Stimulated activated CD8-positive, alpha-beta memory T cell treated with anti-CD3 and anti-CD28 coated beads, Interleukin-7, amount 100 ng/mL, for 4 hours (primary cell): ENCODE measurements at regions not wholly inside any gene's neighbourhood (a gene's known extent, or its start where the extent isn't known, plus 50 kb on each side); places are given as distances from the start of the nearest gene placed in this dataset.

Experiments
- DNase-seq, 2 donors: peaks; one replicate each; pipeline ENCODE4 v3.0.0-alpha.2; 2020; ENCODE audit warnings: low read depth in 2 of 2

DNA sequence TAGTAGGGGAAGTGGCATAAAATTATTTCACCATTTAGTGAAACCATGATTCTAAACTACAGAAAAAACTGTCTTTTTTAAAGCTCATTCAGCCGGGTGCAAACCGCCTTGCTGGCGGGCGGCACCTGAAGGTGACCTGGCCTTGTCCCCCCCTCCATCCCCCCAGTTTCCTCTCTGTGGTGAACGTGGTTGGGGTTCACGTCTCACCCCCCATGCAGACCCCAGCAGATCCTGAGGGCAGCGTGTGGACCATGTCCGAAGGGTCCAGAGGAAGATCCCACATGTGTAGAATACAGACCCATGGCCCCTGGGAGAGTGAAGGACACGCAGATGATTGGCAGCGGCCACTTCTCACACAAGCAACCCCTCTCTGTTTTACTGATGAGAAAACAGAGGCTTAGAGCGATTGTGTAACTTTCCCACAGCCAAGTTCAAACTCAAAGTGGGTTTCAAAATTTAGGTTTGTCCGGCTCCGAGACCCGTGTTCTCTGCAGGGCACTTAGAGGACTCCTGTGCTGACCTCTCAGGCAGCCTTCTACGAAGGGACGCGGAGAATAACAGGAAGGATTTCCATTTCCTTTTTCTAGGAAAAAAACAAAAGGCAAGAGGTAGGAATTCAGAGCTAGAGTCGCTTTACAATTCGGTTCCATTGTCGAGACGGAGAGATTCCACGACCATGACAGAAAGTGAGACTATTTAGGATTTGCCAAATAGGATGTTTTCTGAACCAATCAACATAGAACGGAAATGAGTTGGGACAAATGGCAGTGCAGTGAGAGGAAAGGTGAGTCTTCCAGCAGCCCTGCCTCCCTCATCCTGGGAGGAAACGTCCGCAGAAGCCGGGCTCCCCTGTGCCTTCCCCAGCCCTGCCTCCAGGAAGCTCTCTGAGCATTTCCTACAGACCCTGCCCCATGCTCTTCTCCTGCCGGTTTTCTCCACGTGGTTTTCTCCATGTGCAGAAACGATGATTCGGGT is 67.6 kb upstream of the PITRM1 start:
- DNase-seq = no peak

DNA sequence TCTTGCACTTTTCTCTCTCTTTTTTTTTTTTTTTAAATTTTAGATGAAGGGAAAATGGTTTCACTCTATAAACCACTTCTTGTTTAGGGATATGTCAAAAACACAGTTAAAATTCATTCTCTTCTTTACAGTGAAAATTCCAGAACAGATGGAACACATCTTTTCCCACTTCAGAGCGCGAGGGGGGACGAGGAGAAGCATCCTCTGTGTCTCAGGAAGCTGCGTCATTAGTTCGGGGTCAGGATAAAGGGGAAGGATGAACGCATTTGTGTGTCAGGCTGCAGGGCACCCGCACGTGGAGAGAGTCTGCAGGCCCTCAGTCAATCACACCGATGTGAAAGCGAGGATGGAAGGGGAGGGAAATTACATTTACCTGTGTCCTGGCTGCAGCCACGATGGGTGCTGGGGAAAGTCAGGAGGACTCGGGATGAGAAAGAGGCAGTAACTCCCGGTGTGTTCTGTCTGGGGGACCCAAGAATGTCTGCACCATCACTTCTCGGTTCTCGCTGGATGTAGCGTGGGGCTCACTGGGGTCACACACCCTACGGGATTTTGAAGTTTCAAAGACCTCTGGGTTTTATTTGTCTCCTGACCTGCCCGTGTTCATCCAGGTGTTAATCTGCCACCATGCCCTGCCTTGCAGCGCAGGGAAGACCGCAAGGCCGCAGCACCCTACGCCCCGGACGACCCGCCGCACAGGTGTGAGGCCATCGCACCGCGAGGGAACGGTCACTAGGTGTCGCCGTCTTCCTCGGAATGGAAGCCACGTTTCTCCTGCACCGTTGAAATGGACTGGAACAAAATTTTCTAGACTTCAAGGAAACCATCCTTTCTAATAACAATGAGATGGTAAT is 66.7 kb upstream of the PITRM1 start:
- DNase-seq = peak; percentile 46 to 55

DNA sequence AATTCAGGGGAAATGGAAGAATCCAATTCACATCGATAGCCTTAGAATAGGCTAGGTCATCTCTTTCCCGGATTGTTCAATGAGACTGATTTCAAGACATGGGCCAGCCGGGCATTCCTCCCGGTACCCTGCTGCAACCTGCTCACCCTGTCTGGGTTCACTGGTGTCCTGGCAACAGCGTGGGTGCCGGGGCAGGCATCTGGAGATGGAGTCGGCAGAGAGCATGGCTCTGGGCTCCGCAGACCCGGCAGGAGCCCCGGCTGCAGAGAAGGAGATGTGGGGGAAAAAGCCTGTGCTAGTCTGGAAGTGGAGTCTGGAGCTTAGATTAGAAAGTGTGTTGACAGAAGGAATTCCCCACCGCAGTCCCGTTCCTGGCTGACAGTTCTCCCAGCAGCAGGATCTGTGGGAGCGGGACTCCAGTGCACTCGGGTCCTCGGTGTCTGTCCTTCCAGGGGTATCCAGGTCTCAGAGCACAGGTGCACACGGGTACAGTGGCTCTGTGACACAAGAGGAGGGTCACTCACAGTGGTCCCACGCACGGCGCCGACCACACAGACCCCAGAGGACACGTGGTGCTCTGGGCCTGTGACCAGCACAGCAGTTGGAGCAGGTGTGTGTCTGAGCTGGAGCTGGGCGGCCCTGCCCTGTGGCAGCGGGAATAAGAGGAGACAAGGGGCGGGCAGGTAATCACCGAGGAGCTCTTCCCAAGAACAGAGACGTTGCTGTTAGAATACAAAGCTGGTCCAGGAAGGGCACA is 65.7 kb upstream of the PITRM1 start:
- DNase-seq = no peak

DNA sequence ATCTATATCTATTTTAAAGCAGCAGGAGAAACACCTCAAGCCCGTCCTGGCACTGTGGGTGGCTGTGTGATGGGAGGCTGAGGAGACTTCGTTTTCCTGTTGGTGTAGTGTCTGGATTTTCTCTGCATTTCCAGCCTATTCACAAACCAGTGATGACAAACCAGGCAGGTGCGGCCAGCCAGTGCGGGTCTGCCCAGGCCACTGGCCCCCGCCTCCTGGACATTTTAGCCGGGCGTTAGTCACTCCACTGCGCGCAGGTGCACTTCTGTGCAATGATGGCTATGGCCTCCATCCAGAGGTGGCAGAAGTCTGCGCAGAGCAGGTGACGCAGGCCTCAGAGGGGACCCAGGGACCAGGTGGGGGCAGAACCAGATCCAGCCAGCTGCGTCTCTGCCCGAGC is 64.9 kb upstream of the PITRM1 start:
- no peak for DNase-seq

DNA sequence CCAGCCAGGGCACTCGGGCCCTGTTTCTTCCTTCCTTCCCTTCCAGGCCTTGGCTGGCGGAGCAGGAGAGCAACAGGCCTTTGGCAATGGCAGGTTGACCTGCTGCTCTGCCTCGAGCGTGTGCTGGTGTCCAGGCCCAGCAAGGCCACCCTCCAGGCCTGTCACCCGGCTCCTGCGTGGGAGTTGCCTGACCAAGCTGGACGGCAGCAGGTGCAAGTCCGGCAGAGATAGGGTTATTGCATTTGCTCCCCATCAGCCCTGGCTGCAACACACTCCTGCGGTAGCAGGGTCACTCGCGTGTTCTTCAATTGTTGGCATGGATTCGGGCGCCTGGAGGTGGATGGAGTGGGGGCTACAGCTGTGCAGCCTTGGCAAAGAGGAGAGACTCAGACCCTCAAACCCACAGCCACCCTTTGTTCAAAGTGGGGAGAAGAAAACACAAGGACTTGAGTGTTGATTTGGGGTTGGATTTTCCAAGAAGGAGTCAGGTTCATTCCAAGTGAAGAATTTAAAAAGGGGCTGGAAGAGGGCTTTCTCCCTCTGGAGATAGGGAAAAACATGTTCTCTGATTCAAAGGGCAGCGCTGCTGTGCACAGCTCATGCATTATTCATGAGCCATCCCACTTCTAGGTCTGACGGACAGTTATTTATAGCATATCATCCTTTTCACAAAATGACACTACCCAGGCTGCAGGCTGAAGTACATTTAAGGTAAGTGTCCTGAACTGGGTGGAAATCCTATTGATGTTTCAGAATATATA is 64.2 kb upstream of the PITRM1 start:
- no peak for DNase-seq

DNA sequence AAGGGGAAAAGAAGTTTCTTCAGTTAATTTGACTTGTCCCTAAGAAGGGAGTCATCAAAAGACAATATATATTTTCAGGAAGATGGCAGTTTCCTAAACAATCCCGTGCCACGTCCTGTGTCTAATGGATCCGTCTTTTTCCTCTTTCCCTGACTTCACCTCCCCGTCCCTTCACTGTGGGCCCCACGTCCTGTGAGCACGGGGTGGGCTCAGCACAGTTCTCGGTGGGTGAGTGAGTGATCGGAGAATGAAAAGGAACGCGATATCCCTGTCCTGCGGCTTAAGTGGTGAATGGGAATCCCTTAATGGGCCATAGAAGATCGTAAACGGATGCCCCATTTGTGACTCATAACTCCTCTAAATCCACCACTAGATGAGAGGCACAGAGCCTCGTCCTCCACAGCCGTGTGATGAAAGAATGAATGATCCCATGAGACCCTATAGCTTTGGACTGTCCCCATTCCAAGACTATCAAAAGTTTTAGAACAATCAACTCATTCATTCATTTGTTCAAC is 63.5 kb upstream of the PITRM1 start:
- DNase-seq = no peak

DNA sequence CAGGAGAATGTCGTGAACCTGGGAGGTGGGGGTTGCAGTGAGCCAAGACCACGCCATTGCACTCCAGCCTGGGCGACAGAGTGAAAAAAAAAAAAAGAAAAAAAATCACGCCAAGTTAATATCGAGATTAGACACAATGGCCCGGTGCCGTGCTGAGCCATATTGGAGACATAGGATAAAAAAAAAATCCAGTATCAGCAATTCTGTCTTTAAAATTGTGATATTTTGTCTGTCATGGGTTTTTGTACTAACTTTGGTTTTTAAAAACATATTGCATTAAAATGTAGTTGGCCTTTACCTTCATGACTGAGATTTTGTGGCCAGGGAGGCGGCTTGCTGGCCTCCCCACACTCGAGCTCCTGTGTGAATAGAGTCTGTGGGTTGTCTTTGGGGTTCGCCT is 62.8 kb upstream of the PITRM1 start:
- DNase-seq = no peak

DNA sequence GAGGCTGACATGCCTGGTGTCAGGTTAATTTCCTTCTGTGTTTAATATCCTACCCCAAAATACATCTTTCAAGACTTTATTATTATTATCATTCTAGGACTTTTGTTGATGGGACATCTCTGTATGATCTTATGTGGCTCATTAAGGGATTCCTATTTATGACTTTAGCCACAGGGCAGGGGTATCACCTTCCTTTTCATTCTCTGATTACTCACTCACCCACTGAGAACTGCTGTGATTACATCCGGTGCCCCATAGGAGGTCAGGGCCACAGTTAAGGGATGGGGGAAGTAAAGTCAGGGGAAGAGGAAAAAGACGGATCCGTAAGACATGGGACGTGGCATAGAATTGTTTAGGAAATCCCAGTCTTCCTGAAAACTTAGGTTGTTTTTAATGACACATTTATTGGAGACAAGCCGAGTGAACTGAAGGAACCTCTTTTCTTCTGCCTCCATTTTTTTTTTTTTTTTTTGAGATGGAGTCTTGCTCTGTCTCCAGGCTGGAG is 61.0 kb upstream of the PITRM1 start:
- no peak for DNase-seq

DNA sequence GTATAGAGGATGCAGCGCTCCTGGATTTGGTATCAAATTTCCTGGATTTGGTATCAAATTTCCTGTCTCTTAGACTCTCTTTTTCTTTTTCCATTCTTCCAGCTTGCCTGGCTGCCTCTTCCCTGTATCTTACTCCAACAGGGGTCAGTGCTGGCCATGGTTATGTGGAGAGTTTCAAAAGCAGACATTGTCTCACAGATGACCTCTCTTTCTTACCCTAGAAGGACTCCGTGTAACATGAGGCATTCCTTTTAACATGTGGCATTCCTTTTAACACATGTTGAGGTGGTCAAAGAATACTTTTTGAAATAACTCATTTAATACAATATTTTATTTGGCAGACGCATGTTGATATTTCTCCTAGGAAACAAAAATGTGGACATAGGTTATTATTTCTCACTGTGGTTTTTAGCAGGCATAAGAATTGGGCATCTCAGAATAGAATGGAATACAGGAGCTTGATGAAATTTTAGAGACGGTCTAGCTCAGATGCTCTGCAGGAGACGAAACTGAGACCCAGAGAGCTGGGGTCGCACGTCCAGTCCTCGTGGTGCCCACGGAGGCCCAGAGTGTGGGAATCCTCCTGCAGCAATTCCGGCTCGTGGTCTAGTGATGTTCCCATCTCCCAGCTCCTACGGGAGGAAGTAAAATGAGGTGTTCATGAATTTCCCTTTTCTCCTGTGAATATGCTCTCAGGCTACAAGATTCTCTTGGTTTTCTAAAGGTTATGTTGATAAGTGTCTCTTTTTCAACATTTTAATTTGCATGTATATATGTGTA is 59.6 kb upstream of the PITRM1 start:
- DNase-seq = no peak

DNA sequence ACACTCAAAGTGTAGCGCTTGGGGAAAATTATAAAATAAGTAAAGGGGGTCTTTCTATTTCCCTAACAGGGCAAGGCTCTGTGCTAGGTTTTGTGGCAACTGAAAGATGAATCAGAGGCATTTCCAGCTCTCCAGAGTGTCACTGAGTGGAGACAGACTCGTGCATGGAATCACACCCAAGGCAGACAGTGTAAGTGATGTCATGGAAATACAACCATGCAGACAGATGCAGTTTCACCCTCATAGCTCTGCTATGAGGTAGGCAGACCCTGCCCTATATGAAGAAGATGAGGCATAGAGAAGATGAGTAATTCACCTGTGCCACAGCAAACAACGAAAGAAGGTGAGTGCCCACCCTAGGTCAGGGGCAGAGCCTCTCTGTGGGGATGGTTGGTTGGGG is 57.2 kb upstream of the PITRM1 start:
- no peak for DNase-seq

DNA sequence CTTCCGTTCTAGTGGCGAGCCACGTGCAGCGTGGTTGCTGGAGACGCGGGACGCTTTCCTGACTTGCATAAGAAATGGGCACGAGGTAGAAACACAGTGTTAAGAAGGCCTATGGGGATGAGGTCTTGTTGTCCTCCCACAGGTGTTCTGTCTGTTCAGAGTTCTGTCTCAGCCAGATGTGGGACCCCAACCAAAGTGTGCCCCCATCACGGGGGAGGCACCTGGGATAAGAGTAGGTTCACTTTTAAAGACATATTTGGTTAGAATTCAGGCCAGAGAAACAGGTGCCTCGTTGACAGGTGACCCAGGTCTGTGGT is 56.0 kb upstream of the PITRM1 start:
- DNase-seq = no peak

DNA sequence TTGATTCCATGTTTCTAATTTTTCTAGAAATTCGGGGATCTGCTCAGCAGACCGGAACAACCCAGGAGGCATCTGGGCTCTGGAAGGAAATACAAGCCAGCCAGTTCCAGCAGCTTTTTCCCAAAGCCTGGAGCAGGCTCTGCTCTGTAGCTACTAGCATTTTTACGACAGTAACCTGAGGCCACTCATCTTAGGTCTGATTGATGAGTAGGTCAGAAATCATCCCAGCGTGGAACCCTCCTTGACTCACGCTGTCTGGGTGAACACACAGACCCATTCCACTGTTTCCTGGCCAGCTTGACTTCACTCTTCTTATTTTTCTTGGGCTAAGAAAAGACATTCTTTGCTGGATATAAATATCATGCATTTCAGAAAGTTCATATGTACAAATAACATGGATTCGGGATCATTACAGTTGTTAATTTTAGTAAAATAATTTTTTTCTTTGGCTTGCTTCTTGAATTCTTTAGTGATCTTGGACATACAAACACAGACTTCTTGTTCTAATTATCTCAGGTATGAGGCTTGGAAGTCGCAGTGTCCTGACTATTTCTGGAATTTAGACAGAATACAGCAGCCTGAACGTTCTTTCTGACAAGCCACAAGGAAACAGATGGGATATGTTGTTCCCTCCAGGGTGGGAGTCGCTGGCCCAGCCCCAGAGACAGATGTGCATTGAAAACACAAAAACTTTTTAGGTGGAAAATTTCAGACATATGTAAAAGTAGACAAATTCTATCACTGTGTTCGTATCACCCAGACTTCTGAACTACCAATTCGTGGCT is 54.6 kb upstream of the PITRM1 start:
- no peak for DNase-seq

DNA sequence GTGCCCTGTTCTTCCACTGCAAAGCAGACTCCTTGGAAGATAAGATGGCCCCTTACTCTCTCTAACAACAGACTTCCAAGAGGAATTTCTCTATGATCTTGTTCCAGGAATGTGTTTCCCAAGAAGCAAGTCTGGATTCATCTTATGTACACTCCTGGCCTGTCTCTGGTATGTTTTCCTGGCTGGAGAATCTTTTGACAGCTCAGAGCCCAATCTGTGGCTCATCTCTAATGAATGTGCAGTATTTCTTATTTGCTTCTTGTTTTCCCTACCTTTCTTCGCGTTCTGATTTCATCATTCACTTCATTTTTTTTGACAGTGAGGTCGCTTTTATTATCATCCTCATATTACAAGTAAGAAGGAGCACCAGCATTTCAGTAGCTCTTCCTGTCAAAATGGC is 53.0 kb upstream of the PITRM1 start:
- no peak for DNase-seq

DNA sequence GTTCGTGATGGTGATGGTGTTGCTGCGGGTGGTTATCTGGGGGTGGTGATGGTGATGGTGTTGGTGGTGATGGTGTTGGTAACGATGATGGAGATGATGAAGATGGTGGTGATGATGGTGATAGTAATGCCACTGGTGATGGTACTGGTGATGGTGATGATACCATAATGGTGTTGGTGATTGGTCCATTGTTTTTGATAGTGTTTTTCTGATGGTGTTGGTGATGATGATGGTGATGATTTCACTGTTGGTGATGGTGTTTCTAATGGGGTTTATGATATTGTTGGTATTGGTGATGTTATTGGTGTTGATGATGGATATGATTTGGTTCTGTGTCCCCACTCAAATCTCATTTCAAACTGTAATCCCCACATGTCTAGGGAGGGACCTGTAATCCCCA is 51.7 kb upstream of the PITRM1 start:
- DNase-seq = no peak

DNA sequence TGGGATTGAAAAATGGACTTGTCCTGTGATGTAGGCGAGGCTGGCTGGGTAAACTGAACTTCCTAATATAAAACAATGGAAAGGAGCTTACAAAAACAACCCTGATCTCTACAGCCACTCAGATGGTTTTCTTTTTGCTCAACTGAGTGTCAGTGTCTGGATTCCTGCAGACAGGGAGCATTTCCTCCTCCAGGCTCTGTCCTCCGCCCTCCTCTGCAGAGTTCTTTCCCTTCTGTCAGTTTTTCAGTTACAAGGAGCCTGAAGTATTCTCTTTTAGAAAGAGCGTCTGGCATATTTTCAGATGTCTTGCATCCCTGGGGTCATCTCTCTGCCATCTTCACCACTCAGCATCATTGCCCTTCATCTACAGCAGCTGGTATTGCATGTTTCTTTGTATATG is 50.0 kb upstream of the PITRM1 start:
- DNase-seq = no peak
